SK-N-SH treated with all-trans-retinoic acid at 6 μM for 48 hours (cell line): ENCODE measurements at regions not wholly inside any gene's neighbourhood (a gene's known extent, or its start where the extent isn't known, plus 50 kb on each side); places are given as distances from the start of the nearest gene placed in this dataset.

Experiments used
- ATAC-seq: fragments of 200-7000 bp; cut with Tn5 transposase; 3 replicates; pipeline ENCODE4 v1.9.1; 2020; ENCODE audit warnings: mild to moderate bottlenecking, moderate library complexity
- ARNTL ChIP-seq: fragments of 450-650 bp; formaldehyde crosslinking; IDR thresholded peaks from 2 replicates; pipeline ENCODE4 v1.5.0; 2020; ENCODE audit warnings: low read depth, mild to moderate bottlenecking, moderate library complexity, borderline replicate concordance
- BACH2 ChIP-seq: fragments of 250-450 bp; sonication (Bioruptor Pico); IDR thresholded peaks from 2 replicates; pipeline ENCODE4 v1.9.0; 2021; ENCODE audit warnings: mild to moderate bottlenecking, borderline replicate concordance
- CREB5 ChIP-seq: fragments of 250-450 bp; sonication (Bioruptor Pico); IDR thresholded peaks from 2 replicates; pipeline ENCODE4 v1.5.1; 2020; ENCODE audit warnings: low read depth, mild to moderate bottlenecking, moderate library complexity
- CSDC2 ChIP-seq: fragments of 250-450 bp; sonication (Bioruptor Pico); IDR thresholded peaks from 2 replicates; pipeline ENCODE4 v1.5.0; 2020; ENCODE audit warnings: mild to moderate bottlenecking, moderate library complexity
- CSRNP3 ChIP-seq: fragments of 250-450 bp; sonication (Bioruptor Pico); IDR thresholded peaks from 2 replicates; pipeline ENCODE4 v1.5.1; 2021; ENCODE audit warnings: mild to moderate bottlenecking, moderate library complexity
- ESRRG ChIP-seq: fragments of 250-450 bp; sonication (Bioruptor Pico); IDR thresholded peaks from 2 replicates; pipeline ENCODE4 v1.6.1; 2021; ENCODE audit warnings: mild to moderate bottlenecking
- GLIS3 ChIP-seq: fragments of 250-450 bp; sonication (Bioruptor Pico); IDR thresholded peaks from 2 replicates; pipeline ENCODE4 v1.5.0; 2020; ENCODE audit warnings: mild to moderate bottlenecking, moderate library complexity
- ISL1 ChIP-seq: fragments of 250-450 bp; sonication (Bioruptor Pico); IDR thresholded peaks from 2 replicates; pipeline ENCODE4 v2.1.2; 2022; ENCODE audit warnings: mild to moderate bottlenecking, moderate library complexity
- OSR1 ChIP-seq: fragments of 250-450 bp; sonication (Bioruptor Pico); IDR thresholded peaks from 2 replicates; pipeline ENCODE4 v1.8.0; 2022; ENCODE audit warnings: moderate library complexity, mild to moderate bottlenecking, inconsistent platforms
- PATZ1 ChIP-seq: fragments of 250-450 bp; sonication (Bioruptor Pico); IDR thresholded peaks from 2 replicates; pipeline ENCODE4 v1.8.0; 2020; ENCODE audit warnings: mild to moderate bottlenecking, moderate library complexity, borderline replicate concordance
- POU6F1 ChIP-seq: fragments of 250-450 bp; sonication (Bioruptor Pico); IDR thresholded peaks from 2 replicates; pipeline ENCODE4 v1.8.0; 2021; ENCODE audit warnings: low read depth, mild to moderate bottlenecking, moderate library complexity, borderline replicate concordance
- PPARA ChIP-seq: fragments of 250-450 bp; sonication (Bioruptor Pico); IDR thresholded peaks from 2 replicates; pipeline ENCODE4 v1.5.0; 2020; ENCODE audit warnings: mild to moderate bottlenecking, borderline replicate concordance
- RARB ChIP-seq: fragments of 250-450 bp; sonication (Bioruptor Pico); IDR thresholded peaks from 2 replicates; pipeline ENCODE4 v1.8.0; 2021; ENCODE audit warnings: mild to moderate bottlenecking, moderate library complexity
- SNAI2 ChIP-seq: fragments of 250-450 bp; sonication (Bioruptor Pico); IDR thresholded peaks from 2 replicates; pipeline ENCODE4 v1.5.0; 2020; ENCODE audit warnings: mild to moderate bottlenecking, moderate library complexity
- TCF4 ChIP-seq: fragments of 250-450 bp; sonication (Bioruptor Pico); IDR thresholded peaks from 2 replicates; pipeline ENCODE4 v1.8.0; 2021; ENCODE audit warnings: mild to moderate bottlenecking, moderate library complexity, borderline replicate concordance
- TOX ChIP-seq: fragments of 250-450 bp; sonication (Bioruptor Pico); IDR thresholded peaks from 2 replicates; pipeline ENCODE4 v1.8.0; 2021; ENCODE audit warnings: mild to moderate bottlenecking, moderate library complexity, borderline replicate concordance
- ZC3H10 ChIP-seq: fragments of 250-450 bp; sonication (Bioruptor Pico); IDR thresholded peaks from 2 replicates; pipeline ENCODE4 v1.5.1; 2021; ENCODE audit warnings: mild to moderate bottlenecking, moderate library complexity
- ZFP3 ChIP-seq: fragments of 250-450 bp; sonication (Bioruptor Pico); IDR thresholded peaks from 2 replicates; pipeline ENCODE4 v1.5.0; 2020; ENCODE audit warnings: mild to moderate bottlenecking, moderate library complexity
- ZFP30 ChIP-seq: fragments of 450-650 bp; formaldehyde crosslinking; IDR thresholded peaks from 2 replicates; pipeline ENCODE4 v1.5.0; 2022; ENCODE audit warnings: mild to moderate bottlenecking, moderate library complexity
- ZNF565 ChIP-seq: fragments of 450-650 bp; formaldehyde crosslinking; conservative IDR thresholded peaks from 2 replicates; pipeline ENCODE4 v1.5.0; 2020; ENCODE audit warnings: low read depth, mild to moderate bottlenecking, moderate library complexity
- ZNF70 ChIP-seq: fragments of 450-650 bp; formaldehyde crosslinking; IDR thresholded peaks from 2 replicates; pipeline ENCODE4 v1.5.0; 2020; ENCODE audit warnings: mild to moderate bottlenecking, moderate library complexity
- ZNF8 ChIP-seq: fragments of 450-650 bp; formaldehyde crosslinking; IDR thresholded peaks from 2 replicates; pipeline ENCODE4 v1.5.0; 2020; ENCODE audit warnings: mild to moderate bottlenecking, moderate library complexity

- ATAC-seq, result no peak
- no peak for TF ChIP-seq TCF4 (CRISPR knock-in tag)
- no peak for TF ChIP-seq CSDC2 (CRISPR knock-in tag)
- no peak for TF ChIP-seq ISL1 (CRISPR knock-in tag)
- no peak for TF ChIP-seq ESRRG
- TF ChIP-seq ZNF8 (CRISPR knock-in tag), result no peak
- TF ChIP-seq ZNF565 (CRISPR knock-in tag), result no peak
- TF ChIP-seq ZC3H10, result no peak
- TF ChIP-seq ZFP30, result no peak
- no peak for TF ChIP-seq PPARA (CRISPR knock-in tag)
- TF ChIP-seq RARB (CRISPR knock-in tag), result no peak
- no peak for TF ChIP-seq ARNTL (CRISPR knock-in tag)
- no peak for TF ChIP-seq SNAI2 (CRISPR knock-in tag)
- no peak for TF ChIP-seq CREB5
- TF ChIP-seq OSR1 (CRISPR knock-in tag), result no peak
- no peak for TF ChIP-seq TOX (CRISPR knock-in tag)
- TF ChIP-seq ZFP3, result no peak
- TF ChIP-seq PATZ1 (CRISPR knock-in tag), result no peak
- no peak for TF ChIP-seq ZNF70 (CRISPR knock-in tag)
- no peak for TF ChIP-seq BACH2 (CRISPR knock-in tag)
Measured at GRCh38 chr12:23209793-23210192, 584.8 kb downstream of the ETNK1 start.

GRCh38 chr12:23210573-23210972, 585.6 kb downstream of the ETNK1 start:
- no peak for ATAC-seq
- TF ChIP-seq RARB (CRISPR knock-in tag) (no peak), ISL1 (CRISPR knock-in tag) (no peak), CSRNP3 (no peak)
- TF ChIP-seq, all 23 proteins: peak for 0

- ATAC-seq, result no peak
- no peak for TF ChIP-seq ZC3H10
- no peak for TF ChIP-seq ISL1 (CRISPR knock-in tag)
- TF ChIP-seq ZNF8 (CRISPR knock-in tag), result no peak
- no peak for TF ChIP-seq CSDC2 (CRISPR knock-in tag)
- no peak for TF ChIP-seq SNAI2 (CRISPR knock-in tag)
- TF ChIP-seq ZNF70 (CRISPR knock-in tag), result no peak
- no peak for TF ChIP-seq CSRNP3
- no peak for TF ChIP-seq CREB5
- TF ChIP-seq ARNTL (CRISPR knock-in tag), result no peak
- no peak for TF ChIP-seq BACH2 (CRISPR knock-in tag)
- no peak for TF ChIP-seq PATZ1 (CRISPR knock-in tag)
- no peak for TF ChIP-seq ZFP3
- TF ChIP-seq POU6F1, result no peak
- no peak for TF ChIP-seq GLIS3 (CRISPR knock-in tag)
Measured at GRCh38 chr12:23211384-23212320, 586.7 kb downstream of the ETNK1 start.
